ENCODE measurements at regions not wholly inside any gene's neighbourhood (a gene's known extent, or its start where the extent isn't known, plus 50 kb on each side); places are given as distances from the start of the nearest gene placed in this dataset.
"Not testable (repeated sequence)": the region's sequence is repeated elsewhere in the genome, so short reads cannot be mapped to it uniquely, and the experiment has no call there.

DNA sequence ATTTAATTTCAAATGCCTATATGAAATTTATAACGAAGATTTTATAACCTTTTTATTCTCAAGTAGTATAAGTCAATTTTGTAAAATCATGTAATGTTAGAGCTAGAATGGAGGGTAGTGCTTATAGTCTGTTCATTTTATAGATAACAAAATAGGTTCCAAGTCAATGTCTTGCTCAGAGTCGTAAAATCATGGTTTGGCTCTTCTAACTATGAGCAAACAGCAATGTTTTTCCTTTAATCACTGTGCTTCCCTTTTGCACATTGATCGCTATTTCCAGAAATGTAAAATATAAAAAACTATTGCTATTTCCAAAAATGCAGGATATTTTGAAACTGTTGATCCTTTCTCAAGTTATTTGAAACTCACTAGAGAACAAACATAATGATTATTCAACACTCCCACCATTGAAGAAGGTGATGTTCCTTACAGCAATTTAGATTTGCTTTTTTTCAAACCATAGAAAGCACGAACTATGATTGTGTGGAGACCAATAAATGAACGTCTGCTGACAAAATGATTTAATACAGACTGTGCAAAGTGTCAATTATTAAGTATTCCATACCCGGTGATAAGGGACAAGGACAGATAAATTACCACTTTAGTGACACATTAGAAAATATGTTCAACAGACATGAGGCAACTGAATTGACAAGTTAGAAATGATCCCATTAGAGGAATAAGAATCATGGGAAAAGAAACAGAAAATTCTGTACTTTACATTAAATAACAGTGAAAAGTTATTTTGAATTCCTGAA lies 412.1 kb upstream of the TECRL start:
- no peak for DNase-seq

DNA sequence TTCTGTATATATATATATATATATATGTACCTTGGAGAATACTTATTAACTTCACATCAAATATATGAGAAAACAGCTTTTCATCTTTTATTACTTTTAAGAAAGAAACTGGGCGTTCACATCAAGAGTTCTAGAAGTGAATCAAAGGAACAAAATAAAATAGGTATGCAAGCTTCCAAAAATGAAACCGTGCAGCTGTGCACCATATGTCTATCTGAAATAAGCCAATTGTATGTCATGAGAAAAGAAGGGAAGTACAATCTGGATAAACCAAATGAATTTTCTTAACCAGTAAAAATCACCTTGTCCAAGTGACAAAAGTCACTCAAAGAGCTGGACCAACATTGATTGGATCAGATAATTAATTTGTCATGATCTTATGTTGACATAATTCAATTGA lies 405.4 kb upstream of the TECRL start:
- no peak for DNase-seq

DNA sequence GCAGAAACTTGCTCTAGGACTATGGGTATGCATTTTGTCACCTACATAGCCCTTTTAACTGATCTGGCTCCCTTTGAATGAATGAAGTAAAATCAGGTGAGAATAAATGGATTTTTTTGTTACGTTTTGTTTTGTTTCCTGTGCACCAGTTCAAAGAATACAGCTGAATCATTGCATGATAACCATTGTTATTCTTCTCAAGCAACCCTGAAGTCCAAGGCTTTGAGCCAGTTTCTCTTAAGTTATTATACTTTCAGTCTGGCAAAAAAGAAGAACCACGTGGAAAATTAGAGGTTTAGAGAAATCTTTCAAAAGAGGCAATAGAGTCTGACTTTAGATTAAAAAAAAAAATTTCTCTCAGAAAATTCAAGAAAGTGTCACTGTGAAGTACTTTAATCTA lies 398.6 kb upstream of the TECRL start:
- DNase-seq: no peak

DNA sequence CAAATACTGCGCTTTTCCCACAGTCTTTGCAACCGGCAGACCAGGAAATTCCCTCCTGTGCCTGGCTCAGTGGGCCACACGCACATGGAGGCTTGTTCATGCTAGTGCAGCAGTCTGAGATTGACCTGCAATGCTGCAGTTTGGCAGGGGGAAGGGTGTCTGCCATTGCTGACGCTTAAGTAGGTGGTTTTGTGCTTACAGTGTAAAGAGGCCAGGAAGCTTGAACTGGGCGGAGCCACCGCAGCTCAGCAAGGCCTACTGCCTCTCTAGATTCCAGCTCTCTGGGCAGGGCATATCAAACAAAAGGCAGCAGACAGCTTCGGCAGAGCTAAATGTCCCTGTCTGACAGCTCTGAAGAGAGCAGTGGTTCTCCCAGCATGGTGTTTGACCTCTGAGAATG lies 390.5 kb upstream of the TECRL start:
- DNase-seq: no peak

DNA sequence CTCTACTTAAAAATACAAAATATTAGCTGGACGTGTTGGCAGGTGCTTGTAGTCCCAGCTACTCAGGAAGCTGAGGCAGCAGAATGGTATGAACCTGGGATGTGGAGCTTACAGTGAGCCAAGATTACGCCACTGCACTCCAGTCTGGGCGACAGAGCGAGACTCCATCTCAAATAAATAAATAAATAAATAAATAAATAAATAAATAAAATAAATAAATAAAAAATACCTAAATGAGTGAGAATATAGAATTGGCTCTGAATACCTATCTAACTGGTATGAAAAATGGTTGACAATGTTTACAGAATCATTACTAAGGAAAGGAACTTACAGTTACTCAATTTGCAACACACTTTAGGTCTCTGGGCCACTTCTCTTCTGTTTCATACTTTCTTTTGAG lies 389.6 kb upstream of the TECRL start:
- not testable (repeated sequence) for DNase-seq

DNA sequence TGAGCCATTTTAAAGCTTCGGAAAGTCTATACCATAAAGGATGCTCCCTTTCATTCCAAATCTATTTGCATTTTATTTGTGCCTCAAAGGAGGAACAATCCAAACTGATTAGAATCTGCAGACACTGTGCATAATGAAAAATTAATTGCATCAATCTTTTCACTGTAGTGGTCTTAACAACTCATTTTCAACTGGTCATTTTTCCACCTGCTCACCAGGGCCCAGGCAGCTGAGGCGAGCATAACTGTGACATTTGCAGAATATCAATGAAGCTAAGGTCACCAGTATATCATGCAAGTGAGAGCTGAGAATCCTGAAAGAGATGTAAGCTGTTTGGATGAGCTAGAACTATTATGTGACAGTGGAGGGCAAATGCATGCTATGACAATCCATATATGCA lies 387.3 kb upstream of the TECRL start:
- DNase-seq: no peak

DNA sequence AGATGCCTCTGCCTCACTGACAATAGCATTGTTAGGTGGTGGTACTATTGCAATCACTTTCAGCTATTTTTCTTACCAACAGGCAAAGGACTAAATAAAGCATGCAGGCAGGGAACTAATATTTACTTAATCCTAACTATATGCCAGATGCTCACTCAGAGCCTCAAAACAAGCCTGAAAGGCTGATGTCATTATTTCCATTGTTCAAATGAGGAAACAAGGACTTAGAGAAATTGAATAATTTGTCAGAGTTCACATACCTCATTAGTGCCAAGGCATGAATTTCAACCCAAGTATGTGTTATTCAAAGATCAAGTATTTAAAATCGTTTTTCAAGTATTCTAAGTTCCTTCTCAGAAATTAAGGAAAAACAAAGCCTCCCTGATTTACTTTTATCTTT lies 374.9 kb upstream of the TECRL start:
- no peak for DNase-seq

DNA sequence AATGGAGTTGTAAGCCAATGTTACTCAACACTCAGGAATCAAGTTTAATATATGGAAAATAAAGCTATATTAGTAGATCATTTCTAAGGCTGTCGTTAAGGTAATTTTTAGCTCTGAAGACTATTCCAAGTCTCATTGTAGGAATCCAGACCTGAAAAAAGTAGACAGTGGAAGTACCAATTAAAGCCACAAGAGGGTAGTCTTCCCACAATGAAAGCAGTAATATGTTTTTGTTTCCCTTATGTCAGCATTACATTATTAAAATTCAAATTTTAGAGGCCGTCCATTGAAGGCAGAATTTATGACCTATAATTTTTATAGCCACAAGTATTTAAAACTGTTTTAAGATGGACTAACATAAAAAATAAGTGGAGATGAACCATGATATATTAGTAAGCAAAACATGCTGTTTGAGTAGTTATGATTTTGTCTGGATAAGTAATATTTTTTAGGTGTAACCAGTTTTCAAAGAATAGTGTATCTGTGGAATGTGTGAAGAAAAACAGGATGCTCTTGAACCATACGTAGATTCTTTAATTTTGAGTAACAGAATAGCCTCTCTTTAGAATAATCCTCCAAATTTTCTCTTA lies 372.6 kb upstream of the TECRL start:
- no peak for DNase-seq

DNA sequence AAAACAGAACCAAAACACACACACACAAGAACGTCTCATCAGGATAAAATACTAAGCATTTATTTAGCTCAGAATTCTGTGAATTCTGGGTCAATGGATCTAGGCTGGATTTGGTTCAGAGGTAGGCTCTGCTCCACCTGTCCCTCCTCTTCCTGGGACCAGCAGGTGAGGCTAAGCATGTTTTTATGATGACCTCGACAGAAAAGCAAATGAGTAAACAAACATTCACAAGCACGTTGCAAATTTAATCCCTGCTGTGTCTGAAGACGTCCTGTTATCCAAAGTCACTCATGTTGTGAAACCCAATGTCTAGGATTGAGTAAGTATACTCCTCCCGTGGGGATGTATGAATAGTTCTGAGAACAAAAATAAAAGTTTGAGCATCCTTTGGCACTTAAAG lies 371.4 kb upstream of the TECRL start:
- DNase-seq: no peak

DNA sequence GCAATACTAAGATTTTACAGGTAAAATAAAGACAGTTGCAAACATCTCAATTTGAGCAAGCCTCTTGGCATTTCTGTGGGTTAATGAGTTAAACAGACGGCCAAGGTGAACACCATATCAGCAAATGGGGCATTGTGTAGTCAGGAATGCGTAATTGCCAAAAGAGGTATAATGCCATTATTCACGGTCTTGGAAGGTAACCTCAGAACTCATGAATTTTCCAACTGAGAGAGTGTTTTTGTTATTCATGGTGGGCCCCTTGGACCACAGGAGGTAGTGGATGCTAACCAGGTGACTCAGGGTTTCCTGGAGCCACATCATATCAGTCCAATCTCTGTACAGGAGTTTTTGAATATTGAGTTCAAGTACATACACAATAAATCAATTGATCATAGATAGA lies 368.0 kb upstream of the TECRL start:
- no peak for DNase-seq

DNA sequence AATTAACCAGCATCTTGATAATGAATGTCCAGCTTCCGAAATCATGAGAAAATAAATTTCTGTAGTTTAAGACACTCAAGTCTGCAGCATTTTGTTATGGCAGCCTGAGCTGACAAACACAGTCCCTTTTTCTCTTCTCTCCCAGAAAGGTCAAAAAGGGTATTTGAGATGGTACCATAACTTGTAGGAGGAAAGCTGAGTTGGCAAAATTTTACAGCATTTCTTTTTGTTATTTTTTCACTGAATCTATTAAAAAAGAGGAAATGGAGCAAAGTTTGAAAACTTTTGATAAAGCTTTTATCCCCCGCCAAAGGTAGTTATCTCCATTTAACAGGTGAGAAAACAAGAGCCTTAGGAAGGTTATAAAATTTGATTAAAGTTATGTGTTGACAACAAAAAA lies 367.6 kb upstream of the TECRL start:
- no peak for DNase-seq

DNA sequence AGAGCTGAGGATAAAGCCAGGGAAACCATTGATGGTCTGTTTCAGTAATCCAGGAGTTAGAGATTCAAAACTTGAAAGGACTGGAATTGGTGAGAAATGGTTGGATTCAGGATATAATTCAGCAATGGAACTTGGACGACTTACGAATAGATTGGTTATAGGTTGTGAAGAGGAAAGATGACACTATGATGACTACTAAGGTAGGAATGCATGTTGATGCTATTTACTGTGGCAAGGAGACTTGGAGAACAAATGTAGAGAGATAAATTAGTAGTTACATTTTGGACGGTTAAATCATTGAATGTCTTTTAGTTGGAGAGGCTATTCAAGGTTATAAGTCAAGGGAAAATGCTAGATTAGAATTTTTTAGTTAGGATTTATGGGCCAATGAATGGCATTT lies 365.4 kb upstream of the TECRL start:
- no peak for DNase-seq

DNA sequence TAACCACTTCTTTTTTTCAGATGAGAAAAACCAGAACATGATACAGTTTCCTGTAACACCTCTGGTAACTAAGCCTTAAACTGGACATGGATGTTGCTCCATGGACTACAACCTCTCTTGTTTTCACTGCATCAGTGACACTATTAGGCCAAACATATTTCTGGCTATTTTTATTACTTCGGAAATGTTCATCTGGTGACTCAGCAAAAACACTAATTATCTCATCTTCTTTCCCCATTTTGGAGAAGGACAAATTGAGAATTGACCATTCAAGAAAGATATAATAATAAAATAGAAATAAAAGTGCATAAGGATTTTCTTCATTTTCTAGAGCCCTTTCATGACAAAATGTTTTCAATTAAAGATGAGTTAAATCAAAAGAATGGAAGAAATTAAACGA lies 361.9 kb upstream of the TECRL start:
- no peak for DNase-seq

DNA sequence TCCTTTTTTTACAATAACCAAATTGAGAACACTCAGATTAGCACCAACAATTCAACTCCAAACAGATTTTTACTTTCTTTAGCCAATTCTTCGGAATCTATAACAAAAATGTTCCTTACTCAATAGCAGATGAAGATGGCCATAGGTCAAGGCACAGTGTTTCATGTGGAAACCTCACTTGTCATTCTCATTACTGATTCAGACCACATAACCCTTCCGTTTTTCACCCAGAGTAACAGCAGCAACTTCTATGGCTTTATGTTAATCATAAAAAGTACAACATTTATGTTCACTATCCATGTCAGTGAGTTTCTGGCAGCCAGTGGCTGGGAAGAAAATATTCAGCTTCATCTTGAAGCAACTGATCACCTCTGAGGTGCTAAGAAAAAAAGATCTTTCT lies 358.3 kb upstream of the TECRL start:
- no peak for DNase-seq

DNA sequence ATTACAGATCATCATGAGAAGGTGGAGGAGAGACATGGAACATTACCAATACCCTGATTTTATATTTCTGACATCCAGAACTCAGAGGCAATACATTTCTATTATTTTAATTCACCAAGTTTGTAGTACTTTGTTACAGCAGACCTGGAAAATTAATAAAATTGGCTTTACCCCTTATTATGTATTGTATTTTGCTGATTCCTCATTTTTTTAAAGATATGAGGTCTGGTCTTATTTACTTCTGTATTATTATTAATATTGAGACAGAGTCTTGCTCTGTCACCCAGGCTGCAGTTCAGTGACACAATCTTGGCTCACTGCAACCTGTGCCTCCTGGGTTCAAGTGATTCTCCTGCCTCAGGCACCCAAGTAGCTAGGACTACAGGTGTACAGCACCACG lies 357.3 kb upstream of the TECRL start:
- DNase-seq: no peak

DNA sequence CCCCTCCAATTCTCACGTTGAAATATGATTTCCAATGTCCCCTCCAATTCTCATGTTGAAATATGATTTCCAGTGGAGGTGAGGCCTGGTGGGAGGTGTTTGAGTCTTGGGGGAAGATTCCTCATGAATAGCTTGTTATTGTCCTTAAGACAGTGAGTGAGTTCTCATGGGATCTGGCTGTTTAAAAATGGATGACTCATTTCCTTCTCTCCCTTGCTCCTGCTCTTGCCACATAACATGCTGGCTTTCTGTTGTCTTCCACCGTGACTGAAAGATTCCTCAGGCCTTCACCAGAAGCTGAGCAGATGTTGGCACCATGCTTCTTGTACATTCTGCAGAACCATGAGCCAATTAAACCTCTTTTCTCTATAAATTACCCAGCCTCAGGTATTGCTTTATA lies 346.8 kb upstream of the TECRL start:
- no peak for DNase-seq

DNA sequence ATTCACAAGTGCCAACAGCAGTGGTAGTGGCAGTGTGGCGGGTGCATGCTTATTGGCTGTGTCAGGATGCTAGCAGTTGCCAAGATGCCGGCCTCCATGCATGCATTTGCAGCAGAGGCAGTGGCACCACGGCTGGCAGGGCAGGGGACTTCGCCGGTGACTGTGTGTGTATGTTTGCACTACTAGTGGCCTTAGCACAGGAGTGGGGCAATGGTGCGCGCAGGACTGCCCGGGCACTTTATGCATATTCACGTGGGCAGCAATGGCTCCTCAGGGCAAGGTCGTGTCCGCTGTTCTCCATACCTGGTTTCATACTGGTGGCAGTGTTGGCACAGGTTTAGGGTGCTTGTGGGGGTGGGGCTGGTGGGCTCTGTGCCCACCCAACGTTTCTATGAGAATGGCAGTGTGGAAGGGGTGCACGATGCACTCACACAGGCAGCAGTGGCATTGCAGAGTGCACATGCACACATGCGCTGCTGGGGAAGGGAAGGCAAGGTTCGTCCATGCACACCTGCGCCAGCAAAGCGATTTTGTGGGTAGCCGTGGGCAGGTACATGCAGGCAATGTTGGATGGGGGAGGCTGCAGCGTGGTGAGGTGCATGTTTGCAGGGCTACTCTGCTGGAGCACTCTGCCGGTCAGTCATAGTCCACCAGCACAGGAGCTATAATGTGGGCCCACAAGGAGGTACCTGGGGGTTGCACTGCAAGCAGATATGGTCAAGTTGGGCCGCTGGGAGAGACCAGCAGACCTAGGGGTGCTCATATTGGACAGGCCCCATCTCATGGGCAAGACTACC lies 338.9 kb upstream of the TECRL start:
- DNase-seq: no peak

DNA sequence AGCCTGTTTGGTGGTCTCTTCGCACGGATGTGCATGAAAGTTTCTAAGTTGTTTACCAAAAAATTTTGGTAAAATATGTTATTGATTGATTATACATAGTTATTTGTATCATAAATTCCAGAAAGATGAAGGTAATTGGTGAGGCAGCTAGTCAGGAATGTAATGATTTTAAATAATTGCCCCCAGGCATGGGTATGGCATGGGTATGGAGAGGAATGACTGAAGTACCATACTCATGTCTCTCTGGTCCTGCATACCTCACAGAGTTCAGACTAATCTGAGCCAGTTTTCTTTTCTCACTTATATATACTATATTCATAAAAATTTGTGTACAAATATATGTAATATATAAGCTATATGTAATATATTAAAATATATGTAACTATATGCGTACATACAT lies 329.0 kb upstream of the TECRL start:
- no peak for DNase-seq

DNA sequence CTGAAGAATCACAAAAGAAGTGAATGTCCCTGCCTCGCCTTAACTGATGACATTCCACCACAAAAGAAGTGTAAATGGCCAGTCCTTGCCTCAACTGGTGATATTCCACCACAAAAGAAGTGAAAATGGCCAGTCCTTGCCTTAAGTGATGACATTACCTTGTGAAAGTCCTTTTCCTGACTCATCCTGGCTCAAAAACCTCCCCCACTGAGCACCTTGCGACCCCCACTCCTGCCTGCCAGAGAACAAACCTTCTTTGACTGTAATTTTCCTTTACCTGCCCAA lies 328.5 kb upstream of the TECRL start:
- not testable (repeated sequence) for DNase-seq

DNA sequence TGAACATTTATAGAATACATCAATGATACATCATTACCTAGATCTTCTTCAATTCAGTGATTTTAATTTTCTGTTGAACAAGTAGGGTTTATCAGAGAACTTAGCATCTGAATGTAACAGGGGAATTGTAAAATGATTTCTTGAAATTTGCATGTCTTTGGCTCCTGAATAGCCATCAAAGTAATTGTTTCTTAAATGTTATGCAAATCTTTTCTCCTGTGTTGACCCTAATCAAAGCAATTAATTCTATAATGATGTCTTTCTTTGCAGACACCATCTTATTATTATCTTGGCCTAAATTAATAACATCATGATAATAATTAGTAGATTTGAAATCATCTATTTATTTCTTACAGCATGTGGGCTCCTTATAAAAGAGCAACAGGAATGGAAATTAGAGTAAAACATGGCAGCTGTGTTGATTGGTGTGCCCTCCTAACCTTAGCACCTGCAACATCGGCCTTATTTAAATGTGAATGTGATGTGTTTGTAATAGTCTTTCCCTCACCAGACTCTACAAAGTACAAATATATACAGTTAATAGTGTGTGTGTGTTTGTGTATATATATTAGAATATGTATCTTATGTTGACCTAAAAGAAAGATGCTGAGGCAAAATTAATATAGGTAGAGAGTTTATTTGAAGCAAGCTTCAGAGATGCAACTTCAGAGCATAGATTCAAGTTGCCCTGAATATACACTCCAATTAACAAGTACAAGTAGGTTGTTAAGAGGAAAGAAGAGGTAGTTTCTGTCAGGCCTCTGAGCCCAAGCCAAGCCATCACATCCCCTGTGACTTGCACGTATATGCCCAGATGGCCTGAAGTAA lies 328.0 kb upstream of the TECRL start:
- DNase-seq: no peak

DNA sequence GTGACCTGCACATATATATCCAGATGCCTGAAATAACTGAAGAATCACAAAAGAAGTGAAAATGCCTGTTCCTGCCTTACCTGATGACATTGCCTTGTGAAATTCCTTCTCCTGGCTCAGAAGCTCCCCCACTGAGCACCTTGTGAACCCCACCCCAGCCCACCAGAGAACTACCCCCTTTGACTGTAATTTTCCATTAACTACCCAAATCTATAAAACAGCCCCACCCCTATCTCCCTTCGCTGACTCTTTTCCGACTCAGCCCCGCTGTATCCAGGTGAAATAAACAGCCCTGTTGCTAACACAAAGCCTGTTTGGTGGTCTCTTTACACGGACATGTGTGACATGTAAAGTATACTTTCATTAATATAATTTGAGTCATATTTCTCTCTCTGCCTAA lies 320.3 kb upstream of the TECRL start:
- no peak for DNase-seq

DNA sequence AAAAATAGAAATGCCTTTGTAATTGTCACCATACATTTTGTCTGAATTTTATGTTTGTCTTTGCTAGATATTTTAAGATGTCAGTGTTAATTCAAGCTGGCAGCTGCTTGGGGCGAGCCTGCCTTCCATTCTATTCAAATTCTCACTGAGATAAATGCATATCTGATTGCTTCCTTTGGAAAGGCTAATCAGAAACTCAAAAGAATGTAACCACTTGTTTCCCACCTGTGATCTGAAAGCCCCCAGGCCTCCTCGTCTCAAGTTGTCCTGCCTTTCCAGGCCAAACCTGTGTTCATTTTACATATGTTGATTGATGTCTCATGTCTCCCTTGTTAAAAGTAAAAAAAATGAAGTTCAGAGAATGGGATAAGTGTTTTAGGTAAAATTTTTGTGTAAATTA lies 318.7 kb upstream of the TECRL start:
- DNase-seq: no peak

DNA sequence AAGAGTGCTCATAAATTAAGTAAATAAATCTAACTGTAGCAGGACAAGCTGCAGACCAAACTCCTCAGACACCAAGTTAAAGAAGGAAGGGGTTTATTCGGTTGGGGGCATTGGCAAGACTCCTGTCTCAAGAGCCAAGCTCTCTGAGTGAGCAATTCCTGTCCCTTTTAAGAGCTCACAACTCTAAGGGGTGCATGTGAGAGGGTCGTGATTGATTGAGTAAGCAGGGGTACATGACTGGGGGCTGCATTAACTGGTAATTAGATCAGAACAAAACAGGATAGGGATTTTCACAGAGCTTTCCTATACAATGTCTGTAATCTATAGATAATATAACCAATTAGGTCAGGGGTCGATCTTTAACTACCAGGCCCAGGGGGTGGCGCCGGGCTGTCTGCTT lies 318.1 kb upstream of the TECRL start:
- not testable (repeated sequence) for DNase-seq
